ENCODE measurements at regions not wholly inside any gene's neighbourhood (a gene's known extent, or its start where the extent isn't known, plus 50 kb on each side); places are given as distances from the start of the nearest gene placed in this dataset.

DNA sequence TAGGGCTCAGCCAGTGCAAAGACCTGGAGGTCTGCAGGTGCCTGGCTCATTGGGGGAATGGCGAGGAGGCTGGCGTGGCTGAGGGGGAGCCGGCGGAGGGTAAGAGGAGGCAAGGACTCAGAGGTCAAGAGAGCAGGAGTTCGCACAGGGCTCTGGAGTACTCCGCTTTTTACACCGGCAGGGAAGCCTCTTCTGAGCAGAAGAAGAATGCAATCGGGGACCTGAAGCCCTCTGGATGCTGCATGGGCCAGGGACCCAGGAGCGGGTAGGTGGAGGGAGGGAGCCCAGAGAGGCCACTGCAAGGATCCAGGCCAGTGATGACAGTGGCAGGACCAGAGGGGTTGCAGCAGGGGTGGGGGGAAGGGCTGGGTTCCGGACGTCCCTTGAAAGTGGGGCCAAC is 70.4 kb upstream of the TAMM41 start:
- no peak for DNase-seq (ENCODE audit: low read depth)

DNA sequence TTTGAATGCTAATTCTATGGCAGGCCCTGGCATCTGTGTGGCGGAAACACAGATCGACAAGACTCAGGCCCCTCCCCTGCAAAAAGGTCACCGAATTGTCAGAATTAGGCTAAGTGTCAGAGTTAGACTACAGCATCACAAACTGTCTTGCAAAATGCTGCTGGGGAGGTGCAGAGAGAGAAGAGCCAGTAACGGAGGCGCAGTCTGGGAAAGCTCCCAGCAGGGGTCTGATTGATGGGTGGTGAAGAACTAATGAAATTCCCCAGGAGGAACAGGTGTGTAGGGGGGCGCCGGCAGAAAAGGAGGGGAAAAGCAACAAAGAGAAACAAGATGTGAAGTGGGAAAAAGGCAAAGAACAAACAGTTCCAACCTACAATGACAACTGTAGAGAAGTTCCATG is 72.7 kb upstream of the TAMM41 start:
- no peak for DNase-seq (ENCODE audit: low read depth)

DNA sequence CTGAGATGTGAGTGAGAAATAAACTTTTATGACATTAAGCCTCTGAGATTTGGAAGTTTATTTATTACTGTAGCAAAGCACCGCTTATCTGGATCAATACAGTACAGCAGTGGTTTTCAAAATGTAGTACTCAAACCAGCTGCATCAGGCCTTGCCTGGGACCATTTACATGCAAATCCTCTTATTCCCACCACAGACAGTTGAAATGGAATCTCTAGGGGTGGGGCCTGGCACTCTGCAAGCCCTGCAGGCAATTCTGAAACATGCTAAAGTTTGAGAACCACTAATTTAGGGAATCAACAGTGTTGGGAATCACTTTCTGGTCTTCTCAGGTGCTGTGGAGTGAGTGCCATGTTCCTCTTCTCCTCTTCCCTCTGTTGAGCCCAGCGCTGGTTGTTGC is 77.8 kb upstream of the TAMM41 start:
- no peak for DNase-seq (ENCODE audit: low read depth)

DNA sequence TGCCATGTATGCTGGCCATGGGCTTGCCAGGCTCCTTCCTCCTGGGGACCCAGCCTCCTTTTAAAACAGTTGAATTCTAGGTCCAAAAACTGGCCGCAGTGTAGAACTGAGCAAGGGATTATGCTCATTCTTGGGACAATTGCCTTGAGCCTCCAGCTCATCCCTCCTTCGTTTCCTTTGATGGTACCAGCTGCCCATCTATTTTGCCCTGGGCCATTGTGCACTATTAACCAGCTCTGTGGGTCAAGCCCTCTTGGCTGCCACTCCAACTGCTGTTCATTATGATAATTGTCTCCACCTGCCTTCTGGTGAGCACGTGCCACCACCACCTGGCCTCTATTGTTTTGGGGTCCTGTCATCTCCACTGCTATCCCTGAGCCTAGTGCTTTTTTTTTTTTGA is 75.8 kb upstream of the SYN2 start:
- DNase-seq (ENCODE audit: low read depth), result no peak

DNA sequence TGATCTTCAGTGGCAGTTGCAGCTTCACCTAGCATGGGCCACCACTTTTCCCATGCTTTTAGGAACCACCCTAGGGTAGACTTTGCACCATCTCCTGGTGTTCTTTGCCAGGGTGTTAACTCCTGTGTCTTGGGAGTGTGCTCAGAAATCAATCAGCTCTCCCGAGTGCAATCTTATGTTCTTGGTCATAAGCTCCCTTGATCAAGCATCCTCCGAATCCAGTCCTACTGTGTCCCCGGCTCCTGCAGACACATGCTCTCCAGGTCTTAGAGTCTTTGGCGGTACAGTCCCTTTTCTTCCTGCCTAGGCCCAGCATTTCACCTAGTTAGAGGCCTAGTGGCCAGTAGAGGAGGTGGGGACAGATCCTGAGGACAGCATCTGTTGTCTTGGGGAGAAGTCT is 74.7 kb upstream of the SYN2 start:
- DNase-seq (ENCODE audit: low read depth), result no peak

DNA sequence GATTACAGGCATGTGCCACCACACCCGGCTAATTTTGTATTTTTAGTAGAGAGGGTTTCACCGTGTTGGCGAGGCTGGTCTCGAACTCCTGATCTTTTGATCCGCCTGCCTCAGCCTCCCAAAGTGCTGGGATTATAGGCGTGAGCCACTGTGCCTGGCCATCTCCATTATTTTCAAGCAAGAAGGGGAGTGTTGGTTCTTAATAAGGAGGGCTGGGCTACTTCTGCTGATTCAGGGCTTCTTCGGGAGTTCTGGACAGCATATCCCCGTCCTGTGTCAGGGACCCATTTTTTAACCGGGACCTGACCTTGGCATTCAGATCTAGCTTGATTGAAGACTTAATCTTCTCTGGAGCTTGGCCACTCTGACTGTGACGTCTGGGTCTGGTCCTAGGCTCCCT is 74.1 kb upstream of the SYN2 start:
- no peak for DNase-seq (ENCODE audit: low read depth)

DNA sequence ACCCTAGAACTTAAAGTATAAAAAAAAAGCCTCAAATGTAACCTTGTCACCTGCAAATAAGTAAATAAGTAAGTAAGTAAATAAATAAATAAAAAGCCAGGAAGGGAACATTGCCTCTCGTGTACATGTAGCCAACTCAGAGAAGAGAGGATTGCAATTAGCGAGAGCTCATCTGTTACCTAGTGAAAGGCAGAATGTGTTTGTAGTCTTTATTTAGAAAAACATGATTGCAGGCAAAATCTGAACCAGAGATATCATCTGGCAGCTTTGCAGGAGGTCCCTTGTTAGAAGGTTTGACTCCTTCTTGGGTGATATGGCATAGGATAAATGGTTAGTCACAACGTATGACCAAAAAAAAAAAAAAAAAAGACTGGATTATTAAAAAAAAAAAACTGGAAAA is 71.6 kb upstream of the SYN2 start:
- no peak for DNase-seq (ENCODE audit: low read depth)

DNA sequence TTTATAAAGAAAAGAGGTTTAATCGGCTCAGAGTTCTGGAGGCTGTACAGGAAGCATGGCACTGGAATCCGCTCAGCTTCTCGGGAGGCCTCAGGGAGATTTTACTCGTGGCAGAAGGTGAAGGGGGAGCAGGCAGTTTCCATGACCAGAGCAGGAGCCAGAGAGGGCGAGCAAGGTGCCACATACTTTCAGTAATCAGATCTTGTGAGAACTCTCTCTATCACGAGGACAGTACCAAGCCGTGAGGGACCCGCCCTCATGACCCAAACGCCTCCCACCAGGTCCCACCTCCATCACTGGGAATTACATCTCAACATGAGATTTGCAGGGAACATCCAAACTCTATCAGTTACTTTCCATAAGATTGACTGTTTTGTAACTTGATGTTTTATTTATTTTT is 70.7 kb upstream of the SYN2 start:
- no peak for DNase-seq (ENCODE audit: low read depth)

DNA sequence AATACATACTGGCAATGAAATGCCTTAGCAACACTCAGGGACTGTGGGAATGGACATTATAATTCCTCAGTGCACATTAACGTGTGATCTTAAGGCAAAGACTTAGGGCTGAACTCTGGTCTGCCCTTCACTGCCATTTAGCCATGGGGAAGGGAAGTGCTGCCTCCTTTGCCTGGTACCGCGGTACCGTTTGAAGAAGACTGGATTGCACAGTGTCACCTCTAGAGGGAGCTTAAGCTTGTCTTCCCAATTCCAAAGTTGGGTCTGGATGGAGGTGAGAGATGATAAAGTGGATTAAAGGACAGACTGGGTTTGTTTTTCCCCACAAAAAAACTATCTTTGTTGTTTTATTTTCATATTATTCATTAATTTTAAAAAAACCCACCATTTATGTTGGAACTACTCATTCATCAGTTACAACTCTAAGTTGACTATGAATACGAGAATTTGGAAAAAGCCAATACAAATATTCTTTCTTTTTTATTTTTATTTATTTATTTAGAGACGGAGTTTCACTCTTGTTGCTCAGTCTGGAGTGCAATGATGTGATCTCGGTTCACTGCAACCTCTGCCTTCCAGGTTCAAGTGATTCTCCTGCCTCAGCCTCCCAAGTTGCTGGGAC is 60.0 kb upstream of the SYN2 start:
- peak; percentile 17 for DNase-seq (ENCODE audit: low read depth)

DNA sequence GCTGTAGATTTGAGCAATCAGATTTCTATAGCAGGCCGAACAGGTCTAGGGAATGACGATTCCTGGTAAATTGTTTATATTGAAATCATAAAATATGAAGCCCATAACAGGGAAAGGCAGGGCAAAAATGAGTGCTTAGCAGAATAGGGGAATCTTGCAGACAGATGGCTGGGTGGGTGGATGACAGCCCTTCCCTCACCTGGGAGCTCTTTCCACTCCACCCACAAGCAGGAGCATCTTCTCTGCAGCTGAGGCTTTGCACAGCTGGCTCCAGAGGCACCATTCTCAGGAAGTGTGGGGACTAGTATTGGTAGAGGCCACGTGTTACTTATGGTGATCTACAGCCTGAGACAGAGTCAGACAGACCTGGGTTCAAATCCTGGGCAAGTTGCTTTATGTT is 55.9 kb upstream of the SYN2 start:
- DNase-seq (ENCODE audit: low read depth), result no peak

DNA sequence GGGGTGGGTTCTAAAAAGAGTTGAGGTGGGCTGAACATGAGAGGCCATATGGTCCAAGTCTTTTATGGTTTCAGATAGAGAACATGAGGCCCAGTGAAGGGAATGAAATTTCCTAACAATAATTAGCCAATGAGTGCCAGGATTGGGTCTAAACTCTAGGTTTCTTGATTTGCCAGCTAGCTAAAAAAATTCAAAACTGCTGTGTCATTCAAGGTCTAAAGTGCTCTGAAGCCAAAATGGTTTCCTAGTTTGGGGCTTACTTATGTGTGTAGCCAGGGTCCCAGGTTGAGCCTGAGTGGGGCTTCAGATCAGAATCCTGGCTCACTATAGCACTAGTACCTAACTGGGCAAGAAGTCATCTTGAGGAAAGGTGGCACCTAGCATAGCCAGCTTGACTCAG is 55.3 kb upstream of the SYN2 start:
- no peak for DNase-seq (ENCODE audit: low read depth)

DNA sequence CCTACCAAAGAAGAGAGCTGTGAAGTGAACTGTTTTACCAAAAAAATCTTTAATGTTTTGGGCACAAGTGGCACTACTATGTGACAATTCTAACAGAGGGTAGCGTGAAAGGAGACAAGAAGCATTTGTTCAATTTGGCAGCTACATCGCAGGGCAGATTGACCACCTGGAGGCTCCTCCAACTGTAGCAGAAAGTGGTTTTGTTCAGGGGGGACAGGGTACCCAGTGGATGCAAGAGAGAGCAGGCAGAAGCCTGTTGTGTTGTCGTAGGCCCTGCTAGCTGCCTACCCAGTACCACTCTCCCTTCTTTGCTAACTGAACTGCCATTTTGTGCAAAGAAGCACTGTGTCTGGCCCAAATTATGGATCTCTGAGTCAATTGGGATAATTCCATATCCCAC is 54.8 kb upstream of the SYN2 start:
- DNase-seq (ENCODE audit: low read depth), result no peak

DNA sequence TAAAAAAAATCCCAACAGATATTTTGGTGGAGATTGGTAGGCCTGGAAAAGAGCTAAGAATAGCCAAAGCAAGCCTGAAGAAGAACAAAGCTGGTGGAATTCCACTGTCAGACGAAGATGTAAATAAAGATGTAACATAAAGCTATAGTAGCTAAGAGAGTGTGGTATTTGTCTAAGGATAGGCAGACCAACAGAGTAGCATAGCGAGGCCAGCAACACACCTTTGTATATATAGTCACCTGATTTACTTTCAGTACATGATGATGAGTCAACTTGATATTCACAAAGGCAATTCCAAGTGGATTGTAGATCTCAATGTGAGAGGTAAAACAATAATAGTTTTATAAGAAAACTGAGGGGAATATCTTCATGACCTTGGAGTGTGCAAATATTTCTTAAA is 53.6 kb upstream of the SYN2 start:
- no peak for DNase-seq (ENCODE audit: low read depth)

DNA sequence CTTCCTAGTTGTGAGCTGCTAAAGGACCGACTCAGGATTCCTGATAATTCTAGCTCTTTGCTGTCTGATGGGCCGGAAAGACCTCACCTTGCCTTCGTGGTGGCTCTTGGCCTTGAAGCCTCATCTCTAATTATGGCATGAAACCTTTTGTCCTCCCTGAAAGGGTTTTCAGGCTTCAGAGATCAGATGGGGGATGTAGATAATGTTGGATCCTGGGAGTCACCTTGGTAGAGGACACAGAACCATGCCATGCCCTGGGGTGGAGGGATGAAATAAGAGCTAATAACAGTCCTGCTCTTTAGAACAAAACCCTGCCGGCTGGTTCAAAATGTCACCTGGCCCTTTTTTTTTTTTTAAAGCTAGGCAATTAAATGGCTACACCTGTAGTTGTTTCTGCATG is 50.8 kb upstream of the SYN2 start:
- DNase-seq (ENCODE audit: low read depth), result no peak

DNA sequence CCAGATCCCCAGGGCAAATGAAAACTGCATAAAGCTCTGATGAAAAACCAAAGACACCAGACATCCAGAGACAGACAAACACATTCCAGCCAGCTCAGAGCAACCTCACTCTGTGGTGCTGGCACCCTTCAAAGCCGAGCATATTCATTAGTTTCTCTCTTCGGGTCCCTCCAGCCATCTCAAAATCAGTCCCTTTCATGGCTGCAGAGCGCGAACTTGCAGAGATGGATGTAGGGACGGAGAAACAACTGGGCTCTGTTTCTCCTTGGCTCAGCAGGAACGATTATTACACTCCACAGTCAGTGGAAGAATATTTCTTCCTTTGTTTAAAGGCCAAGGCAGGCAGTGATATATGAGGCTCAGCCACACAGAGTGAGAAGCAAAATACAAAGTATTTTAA is 50.4 kb upstream of the SYN2 start:
- no peak for DNase-seq (ENCODE audit: low read depth)

DNA sequence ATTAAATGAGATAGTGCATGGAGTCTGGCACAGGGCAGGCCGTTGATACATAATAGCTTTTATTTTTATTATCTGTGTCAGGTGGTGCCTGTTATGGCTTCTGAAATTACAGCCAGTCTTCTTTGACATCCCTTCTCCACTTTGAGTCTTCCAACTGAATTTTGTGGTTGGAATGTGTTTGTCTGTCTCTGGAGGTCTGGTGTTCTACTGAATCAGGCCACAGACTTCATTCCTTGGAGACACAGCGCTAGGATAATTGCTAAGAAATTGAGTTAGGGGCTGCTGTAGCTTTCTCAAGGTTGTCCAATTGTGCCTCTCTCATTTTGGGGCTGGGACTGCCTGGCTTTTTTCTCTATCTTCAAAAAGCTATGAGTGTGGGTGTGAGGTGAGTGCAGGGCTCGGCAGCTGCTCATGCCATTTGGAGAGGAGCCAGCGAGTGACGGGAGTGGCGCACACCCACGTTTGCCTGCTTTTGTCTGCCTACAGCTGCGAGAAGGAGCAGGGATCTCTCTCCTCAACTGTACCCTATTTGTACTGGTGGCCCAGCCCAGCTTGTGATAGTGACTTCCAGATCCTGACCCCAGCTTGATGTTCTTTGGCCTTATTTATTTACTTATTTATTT is 49.8 kb upstream of the SYN2 start:
- DNase-seq (ENCODE audit: low read depth), result no peak

Data from EH (cell line).